ENCODE measurements at regions not wholly inside any gene's neighbourhood (a gene's known extent, or its start where the extent isn't known, plus 50 kb on each side); places are given as distances from the start of the nearest gene placed in this dataset.

GRCh38 chr2:150099805-150100204, 387.7 kb downstream of the RND3 start:
- TF ChIP-seq POLR2A (IDR thresholded peaks at IDR 0.05) = no peak
- TF ChIP-seq CTCF (IDR thresholded peaks at IDR 0.05) = no peak

GRCh38 chr2:150097901-150098531, 389.5 kb downstream of the RND3 start:
- no peaks in the 10 kb centered on the region for H3K36me3 ChIP-seq
- no peak for TF ChIP-seq CTCF (IDR thresholded peaks at IDR 0.05)
- no peak for TF ChIP-seq POLR2A (IDR thresholded peaks at IDR 0.05)
- no peaks in the 10 kb centered on the region for H3K9me3 ChIP-seq
- intact Hi-C loops (cut with DNase I; ENCODE audit: low total_unique reads) = no loop called here
- no peak overlapping the region for H3K4me3 ChIP-seq
- DNase-seq = no peak
- H3K27me3 ChIP-seq = no peaks in the 10 kb centered on the region
- no peaks in the 10 kb centered on the region for H3K4me1 ChIP-seq
- H3K27ac ChIP-seq = peak overlapping the region in 1 of 2 donors; percentile 11

More at GRCh38 chr2:150099805-150100204, 387.7 kb downstream of the RND3 start:
- H3K27ac ChIP-seq = no peak overlapping the region
- intact Hi-C loops (cut with DNase I; ENCODE audit: low total_unique reads) = no loop called here
- no peaks in the 10 kb centered on the region for H3K4me1 ChIP-seq
- no peaks in the 10 kb centered on the region for H3K36me3 ChIP-seq
- H3K4me3 ChIP-seq = no peak overlapping the region
- no peaks in the 10 kb centered on the region for H3K9me3 ChIP-seq
- no peaks in the 10 kb centered on the region for H3K27me3 ChIP-seq
- no peak for DNase-seq

GRCh38 chr2:150097402-150097801, 390.1 kb downstream of the RND3 start:
- no peak overlapping the region for H3K27ac ChIP-seq
- no peaks in the 10 kb centered on the region for H3K9me3 ChIP-seq
- intact Hi-C loops (cut with DNase I; ENCODE audit: low total_unique reads) = no loop called here
- no peaks in the 10 kb centered on the region for H3K27me3 ChIP-seq
- DNase-seq = no peak
- H3K36me3 ChIP-seq = no peaks in the 10 kb centered on the region
- no peaks in the 10 kb centered on the region for H3K4me1 ChIP-seq
- TF ChIP-seq POLR2A (IDR thresholded peaks at IDR 0.05) (no peak), CTCF (IDR thresholded peaks at IDR 0.05) (no peak)
- H3K4me3 ChIP-seq = no peak overlapping the region

- Histone ChIP-seq H3K9me3 (no peaks in the 10 kb centered on the region), H3K4me3 (no peak overlapping the region), H3K27ac (no peak overlapping the region), H3K36me3 (no peaks in the 10 kb centered on the region), H3K4me1 (no peaks in the 10 kb centered on the region), H3K27me3 (no peaks in the 10 kb centered on the region)
- TF ChIP-seq POLR2A (IDR thresholded peaks at IDR 0.05) (no peak), CTCF (IDR thresholded peaks at IDR 0.05) (no peak)
- DNase-seq = no peak
- intact Hi-C loops (cut with DNase I; ENCODE audit: low total_unique reads) = no loop called here
These were observed 391.9 kb downstream of the RND3 start for GRCh38 chr2:150095361-150096095.

- no peak overlapping the region for H3K27ac ChIP-seq
- H3K27me3 ChIP-seq = no peaks in the 10 kb centered on the region
- TF ChIP-seq CTCF (IDR thresholded peaks at IDR 0.05) (no peak), POLR2A (IDR thresholded peaks at IDR 0.05) (no peak)
- no peaks in the 10 kb centered on the region for H3K4me1 ChIP-seq
- no peak overlapping the region for H3K4me3 ChIP-seq
- no peaks in the 10 kb centered on the region for H3K9me3 ChIP-seq
- intact Hi-C loops (cut with DNase I; ENCODE audit: low total_unique reads) = no loop called here
- no peak for DNase-seq
- no peaks in the 10 kb centered on the region for H3K36me3 ChIP-seq
These were observed 395.6 kb downstream of the RND3 start for GRCh38 chr2:150091846-150092245.
